PFSK-1 (cell line): ENCODE measurements at regions not wholly inside any gene's neighbourhood (a gene's known extent, or its start where the extent isn't known, plus 50 kb on each side); places are given as distances from the start of the nearest gene placed in this dataset.

Experiments used
- FOXP2 ChIP-seq: optimal IDR thresholded peaks from 2 replicates; pipeline ENCODE3; 2011; ENCODE audit warnings: borderline replicate concordance, control low read depth, inconsistent platforms; ENCODE audit not compliant: insufficient read depth; ENCODE audit errors: extremely low read length, extremely low read depth
- POLR2AphosphoS5 ChIP-seq: IDR thresholded peaks from 2 replicates; pipeline ENCODE4 v1.6.1; 2012; ENCODE audit warnings: low read depth, mild to moderate bottlenecking, control low read depth, low read length, moderate library complexity
- REST ChIP-seq, 2 experiments: IDR thresholded peaks; 2 replicates each; pipeline versions ENCODE4 v1.6.1 to v1.8.0; 2011 to 2012; ENCODE audit warnings: low read depth in 2 of 2, low read length in 2 of 2, control low read depth in 1 of 2, inconsistent platforms in 1 of 2, mild to moderate bottlenecking in 1 of 2, moderate library complexity in 1 of 2; ENCODE audit not compliant: insufficient read depth in 1 of 2
- SIN3A ChIP-seq: IDR thresholded peaks from 2 replicates; pipeline ENCODE4 v1.6.1; 2012; ENCODE audit warnings: mild to moderate bottlenecking, low read length, moderate library complexity, borderline replicate concordance; ENCODE audit not compliant: insufficient read depth
- TAF1 ChIP-seq: IDR thresholded peaks from 2 replicates; pipeline ENCODE4 v1.6.1; 2012; ENCODE audit warnings: low read length, control low read depth, borderline replicate concordance; ENCODE audit not compliant: insufficient read depth

GRCh38 chr2:104385743-104386142, 468.2 kb upstream of the POU3F3 start:
- TF ChIP-seq FOXP2 (no peak), SIN3A (no peak), REST (IDR thresholded peaks at IDR 0.05; ENCODE audit: insufficient read depth in 1 of 2, low read depth in 2 of 2, low read length in 2 of 2) (no peak), TAF1 (no peak), POLR2AphosphoS5 (no peak)

- no peak for TF ChIP-seq TAF1
- TF ChIP-seq REST (IDR thresholded peaks at IDR 0.05; ENCODE audit: insufficient read depth in 1 of 2, low read depth in 2 of 2, low read length in 2 of 2): no peak
- TF ChIP-seq FOXP2: no peak
- TF ChIP-seq SIN3A: no peak
- TF ChIP-seq POLR2AphosphoS5: no peak
Measured at GRCh38 chr2:104388296-104388695, 465.6 kb upstream of the POU3F3 start.

GRCh38 chr2:104402825-104403224, 451.1 kb upstream of the POU3F3 start:
- no peak for TF ChIP-seq SIN3A

GRCh38 chr2:104404526-104404925, 449.4 kb upstream of the POU3F3 start:
- TF ChIP-seq REST (IDR thresholded peaks at IDR 0.05; ENCODE audit: insufficient read depth in 1 of 2, low read depth in 2 of 2, low read length in 2 of 2) (no peak), SIN3A (no peak), FOXP2 (no peak), TAF1 (no peak), POLR2AphosphoS5 (no peak)

- TF ChIP-seq SIN3A: no peak
- no peak for TF ChIP-seq TAF1
- TF ChIP-seq POLR2AphosphoS5: no peak
- TF ChIP-seq FOXP2: no peak
- TF ChIP-seq REST (IDR thresholded peaks at IDR 0.05; ENCODE audit: insufficient read depth in 1 of 2, low read depth in 2 of 2, low read length in 2 of 2): no peak
Measured at GRCh38 chr2:104405623-104406022, 448.3 kb upstream of the POU3F3 start.
